ENCODE measurements at regions not wholly inside any gene's neighbourhood (a gene's known extent, or its start where the extent isn't known, plus 50 kb on each side); places are given as distances from the start of the nearest gene placed in this dataset.
"Not testable (repeated sequence)": the region's sequence is repeated elsewhere in the genome, so short reads cannot be mapped to it uniquely, and the experiment has no call there.

DNA sequence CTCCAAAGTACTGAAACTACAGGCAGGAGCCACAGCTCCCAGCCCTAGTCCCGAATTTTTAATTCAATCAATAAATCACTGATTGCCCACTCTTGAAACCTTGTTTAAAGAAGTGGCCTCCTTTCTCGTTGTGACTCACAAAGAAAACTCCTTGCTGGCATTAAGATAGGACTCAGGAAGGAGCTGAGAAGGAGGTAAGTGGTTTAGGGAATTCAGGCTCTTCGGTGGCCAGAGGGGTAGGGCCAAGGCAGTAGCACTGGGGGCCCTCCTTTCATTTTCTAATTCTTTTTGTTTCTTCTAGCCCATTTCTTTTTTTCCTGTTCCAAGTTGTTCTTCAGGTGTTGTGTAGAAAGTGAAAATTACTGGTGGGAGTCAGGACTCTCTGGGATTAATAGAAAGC is 86.2 kb upstream of the OR9Q1 start:
- no peaks in the 10 kb centered on the region for H3K27me3 ChIP-seq
- intact Hi-C loops (cut with DNase I) = no loop called here
- peak; percentile 91 for ATAC-seq
- TF ChIP-seq, protein P1, sequence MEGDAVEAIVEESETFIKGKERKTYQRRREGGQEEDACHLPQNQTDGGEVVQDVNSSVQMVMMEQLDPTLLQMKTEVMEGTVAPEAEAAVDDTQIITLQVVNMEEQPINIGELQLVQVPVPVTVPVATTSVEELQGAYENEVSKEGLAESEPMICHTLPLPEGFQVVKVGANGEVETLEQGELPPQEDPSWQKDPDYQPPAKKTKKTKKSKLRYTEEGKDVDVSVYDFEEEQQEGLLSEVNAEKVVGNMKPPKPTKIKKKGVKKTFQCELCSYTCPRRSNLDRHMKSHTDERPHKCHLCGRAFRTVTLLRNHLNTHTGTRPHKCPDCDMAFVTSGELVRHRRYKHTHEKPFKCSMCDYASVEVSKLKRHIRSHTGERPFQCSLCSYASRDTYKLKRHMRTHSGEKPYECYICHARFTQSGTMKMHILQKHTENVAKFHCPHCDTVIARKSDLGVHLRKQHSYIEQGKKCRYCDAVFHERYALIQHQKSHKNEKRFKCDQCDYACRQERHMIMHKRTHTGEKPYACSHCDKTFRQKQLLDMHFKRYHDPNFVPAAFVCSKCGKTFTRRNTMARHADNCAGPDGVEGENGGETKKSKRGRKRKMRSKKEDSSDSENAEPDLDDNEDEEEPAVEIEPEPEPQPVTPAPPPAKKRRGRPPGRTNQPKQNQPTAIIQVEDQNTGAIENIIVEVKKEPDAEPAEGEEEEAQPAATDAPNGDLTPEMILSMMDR (IDR thresholded peaks at IDR 0.05) = no peak
- no peak overlapping the region for H3K4me3 ChIP-seq
- no peaks in the 10 kb centered on the region for H3K9me3 ChIP-seq
- H3K36me3 ChIP-seq = no peaks in the 10 kb centered on the region
- no peak for DNase-seq
- no peak overlapping the region for H3K27ac ChIP-seq
- H3K4me1 ChIP-seq = no peaks in the 10 kb centered on the region

DNA sequence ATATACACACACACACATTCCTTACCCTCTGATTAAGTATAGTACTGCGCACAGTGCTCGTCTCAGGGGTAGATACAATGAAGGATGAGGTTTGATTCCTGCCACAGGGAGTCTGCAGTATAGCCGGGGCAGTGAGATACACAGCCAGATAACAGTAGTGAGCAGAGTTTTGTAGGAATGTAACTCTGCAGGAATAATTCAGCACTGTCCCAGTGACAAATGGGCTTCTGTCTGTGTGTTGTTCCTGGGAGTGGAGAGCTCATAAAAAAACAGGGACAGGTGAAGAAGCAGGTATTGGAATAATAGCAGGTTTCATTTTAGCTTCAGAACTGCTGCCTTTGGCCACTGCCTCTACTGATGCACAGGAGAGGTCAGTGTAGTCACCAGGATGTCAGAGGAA is 85.3 kb upstream of the OR9Q1 start:
- no peak overlapping the region for H3K27ac ChIP-seq
- intact Hi-C loops (cut with DNase I) = no loop called here
- TF ChIP-seq, protein P1 (IDR thresholded peaks at IDR 0.05) = no peak
- DNase-seq = no peak
- no peak overlapping the region for H3K4me3 ChIP-seq
- no peaks in the 10 kb centered on the region for H3K36me3 ChIP-seq
- H3K9me3 ChIP-seq = no peaks in the 10 kb centered on the region
- no peaks in the 10 kb centered on the region for H3K4me1 ChIP-seq
- ATAC-seq = no peak
- H3K27me3 ChIP-seq = no peaks in the 10 kb centered on the region

DNA sequence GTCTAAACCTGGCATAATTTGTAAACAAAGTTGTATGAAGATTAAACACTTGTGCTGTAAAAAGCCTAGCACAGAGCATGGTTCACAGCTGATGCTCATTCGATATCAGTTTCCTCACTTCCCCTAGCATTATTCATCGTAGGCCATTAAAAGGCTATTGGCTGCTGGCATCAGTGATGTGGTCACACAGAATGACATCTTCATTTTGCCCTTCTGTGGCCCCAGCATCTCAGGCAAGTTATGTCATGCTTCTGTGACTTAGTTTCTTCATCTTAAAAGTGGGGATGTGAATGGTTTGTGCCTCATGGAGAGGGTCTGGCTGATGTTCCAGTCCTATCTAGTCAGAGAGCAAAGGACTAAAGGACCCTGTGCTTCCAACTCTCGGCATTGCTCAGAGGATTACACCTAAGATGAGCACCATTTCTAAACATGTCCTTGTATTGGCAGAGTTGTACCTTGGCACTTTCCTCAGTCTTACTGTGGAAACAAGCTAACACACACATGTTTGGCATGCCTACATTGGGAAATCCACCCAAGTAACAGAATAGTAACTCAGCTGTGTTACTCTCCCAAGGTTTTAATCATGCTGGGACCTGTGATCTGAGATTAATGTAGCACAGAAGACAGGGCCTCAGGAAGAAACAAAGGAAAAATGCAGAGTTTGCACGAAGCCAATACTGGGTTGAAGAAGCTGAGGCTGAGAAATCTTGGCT is 83.5 kb upstream of the OR9Q1 start:
- TF ChIP-seq, protein P1 (IDR thresholded peaks at IDR 0.05) = no peak
- ATAC-seq (no peak), DNase-seq (no peak)
- intact Hi-C loops (cut with DNase I) = no loop called here
- Histone ChIP-seq H3K9me3 (no peaks in the 10 kb centered on the region), H3K4me1 (no peaks in the 10 kb centered on the region), H3K27me3 (no peaks in the 10 kb centered on the region), H3K27ac (no peak overlapping the region), H3K4me3 (no peak overlapping the region), H3K36me3 (no peaks in the 10 kb centered on the region)

DNA sequence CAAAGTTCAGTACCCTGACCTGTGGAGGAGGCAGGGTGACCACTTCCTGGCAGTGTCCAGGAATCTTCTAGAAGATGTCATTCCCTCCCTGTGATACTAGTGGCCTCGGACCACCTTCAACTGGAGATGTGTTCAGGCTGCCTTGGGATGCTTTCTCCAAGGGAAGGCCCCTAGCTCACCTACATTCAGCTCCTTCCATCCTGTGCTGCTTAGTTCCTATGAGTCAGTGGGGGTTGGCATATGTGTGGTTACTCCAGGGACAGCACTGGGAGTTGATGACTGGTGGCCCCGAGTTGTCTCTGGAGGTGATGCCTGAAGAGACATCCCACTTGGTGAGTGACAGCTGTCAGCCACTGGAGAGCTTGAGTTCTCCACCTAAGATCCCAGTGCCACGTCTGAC is 81.8 kb upstream of the OR9Q1 start:
- intact Hi-C loops (cut with DNase I) = no loop called here
- H3K27me3 ChIP-seq = no peaks in the 10 kb centered on the region

DNA sequence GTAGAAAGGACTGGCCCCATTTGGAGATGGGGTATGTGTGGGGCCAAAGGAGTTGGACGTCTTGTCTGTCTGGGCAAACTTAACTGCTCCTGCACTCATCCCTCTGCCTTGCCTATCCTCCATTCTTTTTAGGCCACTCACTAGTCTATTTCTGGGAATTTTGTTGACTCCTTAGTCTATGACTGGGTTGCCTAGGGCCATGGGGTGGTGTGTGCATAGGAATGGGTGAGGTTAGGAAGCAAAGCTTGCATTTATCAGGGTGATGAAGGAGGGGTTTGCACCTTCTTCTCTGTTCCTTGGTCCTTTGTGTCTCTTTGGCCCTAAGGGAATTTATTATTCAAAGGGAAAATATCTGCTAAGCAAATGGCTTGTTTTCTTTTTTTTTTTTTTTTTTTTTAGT is 80.9 kb upstream of the OR9Q1 start:
- H3K9me3 ChIP-seq = no peaks in the 10 kb centered on the region
- no peaks in the 10 kb centered on the region for H3K4me1 ChIP-seq
- H3K27ac ChIP-seq = no peak overlapping the region
- no peak overlapping the region for H3K4me3 ChIP-seq
- intact Hi-C loops (cut with DNase I) = no loop called here
- DNase-seq (no peak), ATAC-seq (no peak)
- TF ChIP-seq, protein P1 (IDR thresholded peaks at IDR 0.05) = no peak
- H3K27me3 ChIP-seq = no peaks in the 10 kb centered on the region
- no peaks in the 10 kb centered on the region for H3K36me3 ChIP-seq

More for the DNA sequence above, 81.8 kb upstream of the OR9Q1 start:
- no peaks in the 10 kb centered on the region for H3K4me1 ChIP-seq
- H3K36me3 ChIP-seq = no peaks in the 10 kb centered on the region
- DNase-seq (no peak), ATAC-seq (no peak)
- H3K27ac ChIP-seq = no peak overlapping the region
- TF ChIP-seq, protein P1 (IDR thresholded peaks at IDR 0.05) = no peak
- no peak overlapping the region for H3K4me3 ChIP-seq
- no peaks in the 10 kb centered on the region for H3K9me3 ChIP-seq

DNA sequence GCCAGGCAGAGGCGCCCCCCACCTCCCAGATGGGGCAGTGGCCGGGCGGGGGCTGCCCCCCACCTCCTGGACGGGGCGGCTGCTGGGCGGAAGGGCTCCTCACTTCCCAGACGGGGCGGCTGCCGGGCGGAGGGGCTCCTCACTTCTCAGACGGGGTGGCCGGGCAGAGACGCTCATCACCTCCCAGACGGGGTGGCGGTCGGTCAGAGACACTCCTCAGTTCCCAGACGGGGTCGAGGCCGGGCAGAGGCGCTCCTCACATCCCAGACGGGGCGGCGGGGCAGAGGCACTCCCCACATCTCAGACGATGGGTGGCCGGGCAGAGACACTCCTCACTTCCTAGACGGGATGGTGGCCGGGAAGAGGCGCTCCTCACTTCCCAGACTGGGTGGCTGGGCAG is 79.9 kb upstream of the OR9Q1 start:
- H3K4me3 ChIP-seq; H3K36me3 ChIP-seq; H3K9me3 ChIP-seq; ATAC-seq; intact Hi-C loops (cut with DNase I); H3K27ac ChIP-seq; H3K4me1 ChIP-seq; H3K27me3 ChIP-seq: not testable (repeated sequence)
- peak in 1 of 4 donors; percentile 55 for DNase-seq
